NOMO-1 treated with DMSO at 0.1 percent for 48 hours (cell line): ENCODE measurements at regions not wholly inside any gene's neighbourhood (a gene's known extent, or its start where the extent isn't known, plus 50 kb on each side); places are given as distances from the start of the nearest gene placed in this dataset.
A peak's percentile ranks its signal among the peaks of the same experiment; 100 is the strongest.
"Not testable (repeated sequence)": the region's sequence is repeated elsewhere in the genome, so short reads cannot be mapped to it uniquely, and the experiment has no call there.

Experiments used
- DNase-seq: peaks from one replicate; lab custom pipeline; 2025; ENCODE audit not compliant: unreplicated experiment; lab: John Stamatoyannopoulos, UW

DNA sequence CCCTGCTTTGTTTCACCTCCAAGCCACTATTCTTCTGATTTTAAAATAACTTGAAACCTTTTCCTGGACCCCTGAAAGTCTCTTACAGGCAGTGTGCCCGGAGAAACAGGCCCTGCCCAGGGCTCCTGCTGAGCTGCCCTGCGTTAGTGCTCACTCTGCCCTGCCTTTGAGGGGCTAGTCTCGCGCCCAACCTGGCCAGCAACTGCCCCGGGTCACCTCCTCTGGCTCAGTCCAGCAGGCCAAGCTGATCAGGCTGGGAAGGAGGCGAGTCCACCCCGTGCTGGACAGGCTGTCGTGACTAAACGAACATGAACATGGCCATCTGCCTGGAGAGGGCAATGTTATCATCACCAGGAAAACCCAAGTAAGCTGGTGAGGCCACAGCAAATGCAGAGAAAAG, 245.4 kb downstream of the ANKRD60 start:
- no peak for DNase-seq

DNA sequence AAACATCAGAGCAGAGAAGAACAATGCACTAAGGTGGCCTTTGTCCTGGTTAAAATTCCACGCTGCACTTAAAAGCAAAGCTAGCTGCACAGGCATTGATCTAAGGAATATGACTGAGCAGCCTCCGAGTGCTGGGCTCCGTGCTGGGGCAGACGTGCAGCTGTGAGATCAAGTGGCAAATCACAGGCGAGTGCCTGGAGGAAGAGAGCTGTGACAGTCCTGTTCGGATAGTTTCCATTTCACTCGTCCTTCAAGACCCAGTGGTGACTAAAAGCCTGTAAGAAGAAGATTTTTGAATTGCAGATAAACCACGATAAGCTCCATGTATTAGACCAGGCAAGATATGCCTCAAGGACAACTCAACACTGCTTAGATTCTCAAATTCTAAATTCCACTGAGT, 247.9 kb downstream of the ANKRD60 start:
- DNase-seq = no peak

DNA sequence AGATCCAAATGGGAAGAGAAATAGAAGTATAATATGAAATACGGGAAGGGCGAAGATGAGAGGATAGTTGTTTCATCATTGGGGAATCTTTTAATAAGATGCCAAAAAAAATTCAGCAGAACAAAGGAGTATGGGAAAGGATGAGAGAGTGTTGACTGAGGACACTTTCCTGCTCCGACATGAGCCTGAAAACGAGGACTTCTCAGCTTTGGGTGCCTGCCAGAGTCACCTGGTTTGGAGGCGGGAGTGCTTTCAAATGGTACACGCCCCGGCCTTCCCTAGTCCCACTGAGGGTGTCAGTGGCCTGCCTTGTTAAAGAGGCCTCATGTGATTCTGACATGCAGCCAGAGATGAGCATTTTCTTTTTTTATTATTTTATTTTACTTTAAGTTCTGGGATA, 250.9 kb downstream of the ANKRD60 start:
- no peak for DNase-seq

DNA sequence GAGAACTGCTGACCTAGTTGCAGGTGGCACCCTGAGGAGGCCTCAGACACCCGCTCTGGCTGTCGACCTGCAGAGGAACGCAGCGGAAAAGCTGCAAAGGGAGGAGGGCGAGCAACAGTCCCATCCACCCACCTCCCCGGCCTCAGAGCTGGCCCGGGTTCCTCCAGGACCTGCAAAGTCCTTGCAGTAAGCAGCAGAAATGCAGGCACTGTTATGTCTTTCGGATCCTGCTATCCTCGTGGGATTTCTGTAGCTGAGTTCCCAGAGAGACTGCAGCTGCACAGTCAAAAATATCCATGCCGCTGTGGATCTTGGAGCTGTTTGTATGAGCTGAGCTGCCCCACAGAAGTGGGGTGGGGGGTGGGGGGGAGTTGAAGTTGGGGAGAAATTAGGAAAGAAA, 251.3 kb downstream of the ANKRD60 start:
- DNase-seq = no peak

DNA sequence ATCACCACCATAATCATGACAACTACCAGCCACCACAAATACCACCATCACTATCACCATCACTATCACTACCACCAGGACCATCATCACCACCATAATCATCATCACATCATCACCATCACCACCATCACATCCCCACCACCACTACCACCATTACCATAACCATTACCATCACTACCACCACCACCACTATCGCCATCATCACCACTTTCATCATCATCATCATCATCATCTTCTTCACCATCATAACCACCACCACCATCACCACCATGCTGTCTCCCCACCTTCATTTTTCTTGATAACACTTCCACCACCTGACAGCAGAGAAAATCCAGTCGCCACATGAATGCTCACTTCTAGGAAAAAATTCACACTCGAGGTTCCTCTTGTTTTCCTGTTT, 253.6 kb downstream of the ANKRD60 start:
- no peak for DNase-seq

DNA sequence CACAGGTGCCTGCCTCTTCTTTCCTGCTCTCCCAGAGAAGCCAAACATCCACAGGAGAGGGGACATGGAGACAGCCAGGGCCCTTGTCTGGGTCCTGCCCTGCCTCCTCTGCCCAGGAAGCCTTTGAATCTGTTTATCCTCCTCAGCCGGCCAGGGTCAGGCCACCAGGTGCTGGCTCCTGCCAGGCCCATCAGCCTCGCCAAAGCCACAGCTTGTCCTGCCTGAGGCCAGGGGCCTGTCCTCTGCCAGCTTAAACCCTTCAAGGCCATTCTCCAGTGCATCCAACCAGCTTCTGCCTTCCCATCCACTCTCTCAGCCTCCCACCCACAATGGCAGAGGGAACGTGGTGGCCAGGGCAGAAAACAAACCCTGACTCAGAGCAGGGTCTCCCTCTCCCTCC, 254.6 kb downstream of the ANKRD60 start:
- no peak for DNase-seq

DNA sequence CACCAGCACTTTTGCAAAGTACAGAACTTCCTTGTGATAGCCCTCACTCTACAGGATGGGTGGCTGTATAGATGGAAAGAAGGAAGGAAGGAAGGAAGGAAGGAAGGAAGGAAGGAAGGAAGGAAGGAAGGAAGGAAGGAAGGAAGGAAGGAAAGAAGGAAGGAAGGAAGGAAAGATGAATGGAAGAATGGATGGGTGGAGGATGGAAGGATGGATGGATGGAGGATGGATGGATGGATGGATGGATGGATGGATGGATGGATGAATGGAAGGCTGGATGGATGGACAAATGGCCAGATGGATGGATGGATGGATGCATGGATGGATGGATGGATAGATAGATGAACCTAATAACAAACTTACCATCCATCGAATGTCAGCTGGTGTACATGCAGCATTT, 256.9 kb downstream of the ANKRD60 start:
- DNase-seq = not testable (repeated sequence)

DNA sequence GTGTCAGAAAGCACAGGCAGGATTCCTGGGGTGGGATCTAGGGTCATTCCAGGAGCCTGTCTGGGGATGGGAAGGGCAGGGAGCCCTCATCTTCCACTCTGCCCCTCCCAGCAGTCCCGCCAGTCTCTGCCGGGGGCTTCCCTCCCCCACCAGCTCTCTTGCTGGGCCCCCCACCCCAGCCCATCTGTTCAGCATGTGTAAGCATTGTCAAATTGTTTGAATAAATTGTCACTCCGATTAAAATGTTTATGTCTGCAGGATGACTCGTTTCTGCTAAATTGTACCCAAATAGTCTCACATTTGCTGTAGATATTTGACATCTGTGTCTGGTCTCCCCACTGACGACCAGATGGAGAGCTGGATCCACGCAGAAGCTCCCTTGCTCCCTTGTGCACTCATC, 257.6 kb downstream of the ANKRD60 start:
- DNase-seq = no peak

DNA sequence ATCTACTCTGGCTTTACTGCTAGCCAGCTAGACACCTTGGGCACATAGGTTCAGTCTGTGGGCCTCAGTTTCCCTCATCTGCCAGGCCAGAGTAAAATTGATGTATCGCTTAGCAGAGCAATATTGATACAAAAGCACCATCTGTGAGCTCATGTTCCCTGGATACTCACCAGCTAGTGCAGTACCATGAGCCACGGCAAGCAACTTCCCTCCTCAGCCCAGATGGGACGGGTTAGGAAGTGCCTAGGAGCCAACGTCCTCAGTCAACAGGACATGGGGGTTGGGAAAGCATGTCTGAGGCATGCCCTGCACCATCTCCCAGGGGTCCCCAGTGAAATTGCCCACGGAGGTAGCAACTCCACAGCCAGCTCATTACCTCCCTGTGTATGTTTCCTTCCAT, 258.3 kb downstream of the ANKRD60 start:
- no peak for DNase-seq

DNA sequence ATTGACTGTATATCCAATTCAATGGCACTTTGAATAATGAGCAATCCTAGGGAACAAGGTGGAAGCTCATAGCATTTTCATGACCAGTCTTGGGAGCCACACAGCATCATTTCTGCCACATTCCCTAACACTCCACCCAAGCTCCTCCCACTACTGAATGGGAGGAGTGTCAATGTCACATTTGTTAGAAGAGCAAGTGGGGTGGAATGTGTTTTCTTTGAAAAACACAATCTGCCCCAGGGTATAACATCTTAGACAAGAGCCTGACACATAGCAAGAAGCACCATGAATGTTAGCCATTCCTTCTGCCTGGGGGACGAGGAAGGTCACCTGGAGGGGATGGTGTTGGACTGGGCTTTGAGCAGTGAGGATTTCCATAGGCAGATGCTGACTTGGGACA, 258.3 kb upstream of the PMEPA1 start:
- no peak for DNase-seq

DNA sequence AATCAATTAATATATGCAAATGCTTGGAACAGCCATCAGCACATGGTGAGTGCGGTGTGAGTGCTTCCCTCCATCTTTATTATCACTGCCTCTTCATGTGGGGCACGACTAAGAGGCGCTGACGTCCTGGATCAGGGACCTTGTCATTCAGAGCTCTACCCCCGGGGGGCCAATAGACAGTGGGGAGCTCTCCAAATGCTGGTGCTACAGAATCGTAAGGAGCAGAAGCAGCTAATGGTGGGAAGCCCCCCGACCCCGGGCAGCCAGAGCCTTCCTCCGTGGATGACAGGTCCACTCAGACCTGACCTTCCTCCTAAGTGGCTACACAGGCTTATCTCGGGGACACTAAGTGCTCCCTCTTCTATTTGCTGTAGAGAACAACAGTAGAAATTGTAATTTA, 257.5 kb upstream of the PMEPA1 start:
- no peak for DNase-seq

DNA sequence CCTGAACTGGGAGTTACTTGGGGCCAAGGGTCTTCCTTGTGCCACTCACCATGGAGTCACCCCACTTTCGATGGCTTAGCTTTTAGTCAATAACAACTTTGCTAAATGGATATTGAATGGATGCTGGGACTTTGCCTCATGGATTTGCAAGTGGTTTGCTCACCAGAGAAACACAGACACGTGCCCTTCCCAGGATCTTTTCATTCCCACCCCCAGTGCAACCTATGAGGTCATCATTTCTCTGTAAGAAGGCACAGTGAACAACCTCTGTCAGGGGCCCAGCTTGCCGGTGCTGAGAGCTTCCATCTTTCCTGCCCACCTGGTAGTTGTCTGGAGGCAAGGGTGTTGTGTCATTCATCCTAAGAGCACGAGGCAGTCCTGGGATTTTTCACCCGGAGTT, 256.8 kb upstream of the PMEPA1 start:
- DNase-seq = no peak

DNA sequence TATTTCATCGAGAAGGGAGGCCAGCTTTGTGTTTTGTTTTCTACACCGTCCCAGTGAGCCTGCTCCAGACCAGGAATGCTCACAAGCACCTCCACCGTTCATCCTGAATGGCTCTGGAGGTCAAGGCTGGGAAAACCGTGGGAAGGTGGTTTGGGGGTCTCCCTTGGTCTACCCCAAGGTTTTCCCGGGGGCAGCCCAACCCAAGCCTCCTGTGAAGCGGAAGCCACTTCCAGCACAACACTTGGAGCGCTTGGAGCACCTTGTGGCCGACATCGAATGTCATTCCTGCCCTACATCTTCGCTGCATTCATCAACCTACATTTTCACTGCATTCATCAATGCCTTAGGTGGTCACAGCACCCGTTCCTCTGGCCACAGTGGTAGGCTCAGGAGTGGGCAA, 255.6 kb upstream of the PMEPA1 start:
- no peak for DNase-seq

DNA sequence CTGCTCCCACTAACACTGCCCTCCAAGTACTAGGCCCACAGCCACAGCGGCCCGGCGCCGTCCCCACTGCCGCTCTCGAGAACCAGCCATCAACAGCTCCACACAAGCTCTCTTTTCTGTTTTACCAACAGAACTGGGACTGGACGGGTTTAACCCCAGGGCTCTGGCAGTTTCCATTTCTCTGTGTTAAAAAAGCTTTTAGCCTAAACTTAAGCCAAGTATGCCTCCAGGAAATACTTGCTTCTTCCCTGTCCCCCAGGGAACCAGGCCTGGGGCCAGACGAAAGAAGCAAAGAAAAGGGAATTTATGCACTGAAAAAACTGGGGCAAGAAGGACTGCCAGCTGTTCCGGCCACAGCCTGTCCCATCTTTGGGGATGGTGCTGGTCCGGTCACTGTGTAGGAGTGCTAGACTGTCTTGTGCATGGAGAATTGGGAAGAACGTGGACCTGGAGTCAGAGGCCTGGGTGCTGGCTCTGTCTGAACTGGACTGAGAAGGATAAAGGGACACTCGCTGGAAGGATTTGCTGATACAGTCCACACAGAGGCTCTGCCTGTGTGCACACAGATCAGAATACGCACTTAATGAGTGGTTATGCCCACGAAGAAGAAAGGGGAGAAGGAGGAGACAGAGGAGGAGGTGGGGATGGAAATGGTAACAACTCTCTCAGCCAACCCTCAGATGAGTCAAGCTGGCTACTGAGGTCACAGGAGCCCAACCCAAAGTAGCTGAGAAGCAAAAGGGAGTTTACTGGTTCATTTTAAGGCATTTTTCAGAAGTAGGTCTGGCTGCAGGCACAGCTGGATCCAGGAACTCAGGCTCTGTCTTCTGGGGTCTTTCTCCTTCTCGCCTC, 254.4 kb upstream of the PMEPA1 start:
- no peak for DNase-seq

DNA sequence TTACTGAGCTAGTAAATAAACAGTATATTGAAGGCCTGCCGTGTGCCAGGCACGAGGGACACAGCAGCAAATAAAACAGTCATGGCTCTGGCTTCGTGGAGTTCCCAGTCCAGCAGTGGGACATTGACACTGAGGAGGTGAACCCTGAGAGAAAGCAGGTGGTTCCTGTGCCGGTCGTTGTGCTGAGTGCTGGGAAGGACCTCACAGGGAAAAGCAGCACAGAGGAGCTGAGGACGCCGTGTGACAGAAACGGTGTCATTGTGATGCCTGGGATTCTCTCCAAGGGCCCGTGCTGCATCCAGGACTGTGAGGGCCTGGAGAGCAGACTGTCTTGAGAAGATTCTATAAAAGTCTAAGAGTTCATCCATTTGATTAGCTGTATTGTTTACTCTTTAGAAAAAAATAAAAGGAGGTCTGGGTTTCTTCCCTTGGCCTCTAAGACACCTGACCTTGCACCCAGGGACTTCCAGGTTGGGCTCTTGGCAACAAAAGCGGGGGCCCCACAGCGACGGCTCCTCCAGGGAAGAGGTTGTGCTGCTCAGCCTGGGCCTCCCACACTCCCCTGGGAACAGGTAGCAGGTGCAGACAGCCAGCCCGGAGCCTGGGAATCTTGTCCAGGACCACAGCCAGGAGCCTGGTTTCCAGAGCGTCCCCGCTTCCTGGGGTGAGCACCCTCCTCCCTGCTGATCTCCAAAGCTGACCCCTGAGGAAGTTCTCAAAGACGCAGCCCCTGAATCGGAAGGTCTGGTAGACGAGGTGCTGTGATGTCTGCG, 251.2 kb upstream of the PMEPA1 start:
- no peak for DNase-seq

DNA sequence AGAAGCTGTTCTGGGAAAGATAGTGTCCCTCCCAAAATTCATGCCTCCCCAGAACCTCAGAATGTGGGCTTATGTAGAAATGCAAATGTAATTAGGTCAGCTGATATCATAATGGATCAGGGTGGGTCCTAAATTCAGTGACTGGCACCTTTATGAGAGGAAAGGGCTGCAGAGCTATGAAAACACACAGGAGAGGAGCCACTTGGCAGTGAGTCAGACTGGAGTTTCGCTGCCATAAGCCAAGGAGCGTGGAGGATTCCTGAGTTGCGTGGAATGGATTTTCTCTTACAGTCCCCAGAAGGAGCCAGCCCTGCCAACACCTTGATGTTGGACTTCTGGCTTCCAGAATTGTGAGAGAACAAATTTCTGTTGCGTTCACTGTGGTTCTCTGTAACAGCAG, 249.8 kb upstream of the PMEPA1 start:
- DNase-seq = no peak

DNA sequence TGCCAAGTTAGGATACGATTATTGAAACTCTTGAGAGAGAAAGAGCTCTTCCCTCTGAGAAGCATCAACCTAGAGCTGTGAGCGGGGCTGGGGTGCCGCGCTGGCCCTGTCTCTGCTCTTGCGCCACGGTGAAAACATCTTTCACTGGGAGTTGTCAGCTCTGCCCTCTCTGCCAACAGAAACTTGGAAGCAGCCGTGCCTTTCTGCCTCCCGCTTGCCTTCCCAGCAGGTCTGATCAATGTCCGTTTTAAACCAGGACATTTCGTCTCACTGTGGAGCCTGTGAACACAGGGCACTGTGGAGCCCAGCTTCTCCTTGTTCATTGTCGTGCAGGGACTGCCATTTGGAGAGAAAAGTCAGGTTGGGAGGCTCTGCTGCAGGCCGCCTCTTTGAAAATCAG, 249.2 kb upstream of the PMEPA1 start:
- no peak for DNase-seq

DNA sequence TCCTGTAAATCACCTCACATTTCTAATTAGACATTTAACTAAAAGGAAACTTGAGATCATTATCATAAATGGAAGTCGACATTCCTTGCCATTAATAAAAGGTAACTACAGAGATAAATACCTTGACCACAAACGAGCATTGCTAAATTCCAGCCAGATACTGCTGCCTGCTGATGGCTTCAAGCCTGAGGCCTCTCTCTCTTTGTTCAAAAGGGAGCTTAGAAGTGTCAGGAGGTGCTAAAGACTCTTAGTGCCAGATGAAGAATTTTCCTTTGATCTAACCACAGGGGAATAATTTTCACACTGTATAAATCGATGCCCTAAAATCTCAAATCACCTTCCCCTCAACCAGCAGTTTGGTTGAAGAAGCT, 248.2 kb upstream of the PMEPA1 start:
- no peak for DNase-seq

DNA sequence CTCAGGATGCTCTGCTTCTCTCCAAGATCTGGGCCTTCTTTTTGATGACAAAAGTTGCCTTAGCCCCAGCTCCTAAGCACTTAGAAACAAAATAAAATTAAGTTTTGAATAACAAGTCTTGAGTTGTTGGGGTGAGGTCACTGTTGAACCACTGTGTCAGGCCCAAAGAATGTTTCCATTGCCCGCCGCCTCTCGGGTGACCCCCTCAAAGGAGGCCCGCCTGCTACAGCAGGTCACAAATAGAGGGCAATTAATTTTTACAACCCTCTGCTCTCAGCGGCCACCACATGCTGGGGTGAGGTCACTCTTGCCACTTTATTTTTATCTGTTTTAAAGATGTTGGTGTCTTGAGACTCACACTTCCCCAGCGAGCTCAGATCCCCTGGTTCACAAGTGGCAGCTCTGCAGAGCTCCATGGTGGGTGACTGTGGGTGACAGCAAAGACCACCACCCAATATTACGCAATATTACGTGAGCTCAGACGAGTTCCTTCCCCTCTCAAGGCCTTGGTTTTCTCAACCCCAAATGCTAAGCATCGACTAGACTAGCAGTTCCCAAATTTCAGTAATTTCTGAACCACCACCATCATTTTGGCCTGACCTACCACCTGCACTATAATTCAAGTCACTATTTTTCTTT, 247.7 kb upstream of the PMEPA1 start:
- peak; percentile 65 for DNase-seq

DNA sequence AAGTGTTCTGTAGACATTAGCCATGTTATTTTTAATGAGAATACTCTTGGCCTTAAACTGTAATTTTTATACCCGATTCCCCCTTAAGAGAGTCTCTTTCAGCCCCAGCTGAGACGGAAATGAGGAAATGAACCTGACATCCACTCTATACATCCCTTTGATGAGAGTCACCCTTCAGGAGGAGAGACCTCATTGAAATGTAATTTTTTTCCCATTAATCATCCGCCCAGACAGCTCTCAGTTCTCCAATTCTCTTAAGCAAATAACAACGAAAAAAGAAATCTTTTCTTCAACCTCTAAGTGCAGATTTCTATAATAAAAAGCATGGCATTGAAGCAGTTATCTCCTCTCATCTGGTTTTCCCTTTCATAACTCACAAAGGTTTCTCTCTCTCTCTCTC, 243.8 kb upstream of the PMEPA1 start:
- peak; percentile 92 for DNase-seq

DNA sequence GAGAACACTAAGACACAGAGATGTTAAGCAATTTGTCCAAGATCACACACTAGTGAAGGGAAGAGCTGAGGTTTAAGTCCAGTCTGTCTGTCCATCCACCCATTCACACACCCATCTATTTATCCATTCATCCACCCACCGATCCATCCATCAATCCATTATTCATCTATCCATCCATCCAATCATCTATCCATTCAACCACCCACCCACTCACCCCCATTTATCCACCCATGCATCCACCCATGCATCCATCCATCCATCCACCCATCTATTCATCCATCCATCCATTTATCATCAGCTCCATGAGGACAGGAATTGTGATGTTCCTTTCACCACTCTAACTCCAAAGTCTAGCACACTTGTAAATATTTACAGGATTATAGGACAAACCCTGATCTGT, 242.3 kb upstream of the PMEPA1 start:
- no peak for DNase-seq

DNA sequence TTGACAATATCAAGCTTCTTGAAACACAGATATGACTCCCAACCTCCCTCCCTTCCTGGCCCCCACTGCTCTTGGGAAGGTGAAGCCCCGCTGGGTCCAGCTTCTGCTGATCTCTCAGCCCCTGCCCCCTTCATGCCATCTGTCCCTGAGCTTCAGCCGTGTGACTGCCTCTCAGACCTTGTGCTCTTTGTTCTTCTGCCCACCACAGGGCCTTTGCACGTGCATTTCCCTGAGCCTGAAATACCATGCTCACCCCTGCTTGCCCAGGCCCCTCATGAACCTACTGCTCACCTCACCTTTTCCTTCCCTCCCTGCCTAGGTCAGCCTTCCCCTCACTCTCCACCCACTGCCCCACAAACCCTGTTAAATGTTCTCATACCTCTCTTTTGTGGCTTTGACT, 241.7 kb upstream of the PMEPA1 start:
- DNase-seq = no peak
